ENCODE measurements at regions not wholly inside any gene's neighbourhood (a gene's known extent, or its start where the extent isn't known, plus 50 kb on each side); places are given as distances from the start of the nearest gene placed in this dataset.

DNA sequence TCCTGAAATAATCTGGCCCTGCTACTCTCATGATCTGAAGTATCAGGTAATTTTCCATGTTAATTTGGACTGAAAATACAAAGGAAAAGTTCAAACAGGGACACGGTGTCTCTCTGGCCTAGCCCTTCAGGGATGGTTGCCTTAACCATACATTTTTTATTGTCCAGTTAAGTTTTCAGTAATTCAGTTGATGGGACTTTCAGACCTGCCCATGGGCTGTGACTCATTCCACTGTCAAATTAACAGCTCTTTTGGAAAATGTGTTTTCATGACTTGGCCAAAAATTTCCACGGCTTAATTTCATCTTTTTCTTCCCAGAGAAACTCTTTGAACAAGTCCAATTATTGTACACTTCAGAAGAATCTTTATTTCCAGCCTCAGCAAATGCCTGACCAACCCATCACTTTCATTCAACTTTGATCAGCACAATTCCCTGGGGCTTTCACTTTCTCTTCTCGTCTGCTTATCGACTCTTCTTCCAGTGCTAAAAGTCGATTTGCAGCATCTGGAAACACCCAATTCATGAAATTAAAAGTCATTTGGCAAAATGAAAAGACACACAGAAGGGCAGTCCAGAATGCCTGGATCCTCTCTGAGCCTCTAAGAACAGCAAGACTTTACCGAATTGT, 293.9 kb downstream of the RAB28 start:
- no peak for TF ChIP-seq ZNF274 (IDR thresholded peaks at IDR 0.05; ENCODE audit: low read depth, low read length)
- TF ChIP-seq YY1 (IDR thresholded peaks at IDR 0.05; ENCODE audit: insufficient read depth, insufficient read length), result no peak
- no peak for TF ChIP-seq SUZ12 (IDR thresholded peaks at IDR 0.05; ENCODE audit: extremely low read depth, insufficient read depth, insufficient read length)

All from NT2/D1 (cell line).